Hindlimb muscle (tissue), 1 donor: ENCODE measurements at regions not wholly inside any gene's neighbourhood (a gene's known extent, or its start where the extent isn't known, plus 50 kb on each side); places are given as distances from the start of the nearest gene placed in this dataset.

Experiments used
- DNase-seq: peaks from one replicate; pipeline ENCODE4 v3.0.0-alpha.2; 2013

DNA sequence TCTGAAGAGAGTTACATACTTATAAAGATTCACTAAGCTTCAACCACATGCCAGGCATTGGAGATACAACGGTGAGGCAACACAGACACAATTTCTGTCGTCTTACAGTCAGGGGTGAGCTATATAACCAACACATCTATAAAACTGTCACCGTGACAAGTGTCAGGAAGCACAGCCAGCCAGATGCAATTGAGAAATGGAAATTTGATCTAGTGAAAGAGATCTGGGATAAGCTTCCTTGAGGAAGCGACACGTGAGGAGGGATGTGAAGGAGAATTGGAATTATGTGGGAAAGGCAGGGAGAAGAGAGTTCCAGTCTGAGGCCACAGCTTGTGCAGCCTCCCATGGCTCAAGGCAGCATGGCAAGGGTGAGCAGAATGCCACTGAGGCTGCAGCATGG, 50.9 kb upstream of the ZNF354B start:
- DNase-seq = no peak

- DNase-seq = no peak
Measured at GRCh38 chr5:178801021-178801420, 58.7 kb upstream of the ZNF354B start.

DNA sequence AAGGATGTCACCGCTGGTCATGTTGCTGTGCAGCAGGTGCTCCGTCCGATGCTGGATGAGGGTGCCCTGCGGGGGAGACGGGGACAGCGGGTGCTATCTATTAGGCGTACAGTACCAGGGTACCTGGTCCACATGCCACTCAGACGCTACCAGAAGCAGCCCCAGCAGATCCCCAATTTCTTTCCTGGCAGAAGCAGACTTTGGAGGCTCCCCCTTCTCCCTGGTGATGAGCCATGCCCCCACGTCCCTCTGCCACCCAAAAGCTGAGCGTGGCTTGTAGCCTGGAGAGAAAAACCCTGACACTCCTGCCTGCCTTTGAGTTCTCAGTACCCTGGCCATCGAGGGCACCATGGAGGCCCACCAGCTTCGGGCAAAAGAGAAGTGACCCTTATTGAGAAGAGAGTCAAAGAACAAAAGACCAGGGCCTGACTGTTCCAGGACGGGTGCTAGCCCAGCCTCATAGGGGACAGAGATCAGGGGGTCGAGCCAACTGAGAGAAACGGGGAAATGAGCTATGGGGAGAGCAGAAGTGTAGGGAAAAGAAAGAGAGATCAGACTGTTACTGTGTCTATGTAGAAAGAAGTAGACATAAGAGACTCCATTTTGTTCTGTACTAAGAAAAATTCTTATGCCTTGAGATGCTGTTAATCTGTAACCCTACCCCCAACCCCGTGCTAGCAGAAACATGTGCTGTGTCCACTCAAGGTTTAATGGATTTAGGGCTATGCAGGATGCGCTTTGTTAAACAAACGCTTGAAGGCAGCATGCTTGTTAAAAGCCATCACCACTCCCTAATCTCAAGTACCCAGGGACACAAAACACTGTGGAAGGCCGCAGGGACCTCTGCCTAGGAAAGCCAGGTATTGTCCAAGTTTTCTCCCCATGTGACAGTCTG, 62.0 kb upstream of the ZNF354B start:
- DNase-seq = no peak

- DNase-seq = no peak
Measured at GRCh38 chr5:178797101-178797521, 62.6 kb upstream of the ZNF354B start.

GRCh38 chr5:178796165-178796945, 63.4 kb upstream of the ZNF354B start:
- DNase-seq = no peak

DNA sequence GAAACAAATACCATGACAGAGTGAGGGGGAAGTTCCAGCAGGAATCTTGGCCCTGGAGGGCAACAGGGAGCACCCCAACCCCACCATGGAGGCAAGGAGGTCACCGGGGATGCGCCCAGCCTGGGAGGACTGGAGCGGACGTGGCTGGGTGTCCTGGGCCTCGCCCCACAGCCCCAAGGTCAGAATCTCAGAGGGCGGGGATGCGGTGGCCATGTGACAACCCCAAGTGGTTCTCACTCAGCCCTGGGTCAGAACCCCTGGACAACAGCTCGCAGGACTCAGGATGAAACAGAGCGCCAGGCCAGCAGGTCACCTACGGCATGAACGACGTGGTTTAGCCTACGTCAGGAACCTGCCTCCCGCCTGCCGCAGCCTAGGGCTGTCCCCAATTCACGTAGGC, 64.0 kb upstream of the ZNF354A start:
- DNase-seq = no peak

DNA sequence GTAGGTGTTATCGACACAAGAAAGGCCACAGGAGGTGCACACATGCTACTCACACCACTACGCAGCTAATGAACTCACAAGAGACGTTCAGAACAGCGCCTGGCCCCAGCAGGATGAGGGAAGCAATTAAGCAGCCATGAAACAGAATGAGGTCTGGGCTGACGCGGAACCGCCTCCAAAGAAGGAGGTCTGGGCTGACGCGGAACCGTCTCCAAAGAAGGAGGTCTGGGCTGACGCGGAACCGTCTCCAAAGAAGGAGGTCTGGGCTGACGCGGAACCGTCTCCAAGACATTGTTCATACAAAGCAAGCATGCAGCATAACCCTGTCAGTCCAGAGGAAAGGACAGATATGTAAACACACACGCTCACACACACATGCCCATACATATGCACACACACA, 63.2 kb upstream of the ZNF354A start:
- no peak for DNase-seq

- DNase-seq = peak; percentile 8
Measured at GRCh38 chr5:178793151-178793550, 62.7 kb upstream of the ZNF354A start.

DNA sequence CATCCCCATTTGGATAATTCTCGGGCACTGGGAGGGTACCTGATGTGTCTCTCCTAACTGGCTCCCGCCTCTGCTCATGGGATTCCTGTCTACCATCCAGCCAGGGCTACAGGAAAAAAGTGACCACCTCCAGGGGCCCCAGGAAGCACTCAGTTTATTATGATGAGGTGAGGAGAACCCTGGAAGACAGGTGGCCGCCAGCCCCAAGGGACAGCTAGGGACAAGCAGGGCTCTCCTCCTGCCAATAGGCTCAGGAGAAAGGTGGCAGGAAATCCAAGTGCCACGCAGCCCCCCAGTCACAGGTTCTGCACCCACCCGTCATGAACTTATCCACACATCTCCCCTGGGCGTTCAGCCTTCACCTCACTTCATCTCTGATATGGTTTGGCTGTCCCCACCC, 61.5 kb upstream of the ZNF354A start:
- DNase-seq = no peak

DNA sequence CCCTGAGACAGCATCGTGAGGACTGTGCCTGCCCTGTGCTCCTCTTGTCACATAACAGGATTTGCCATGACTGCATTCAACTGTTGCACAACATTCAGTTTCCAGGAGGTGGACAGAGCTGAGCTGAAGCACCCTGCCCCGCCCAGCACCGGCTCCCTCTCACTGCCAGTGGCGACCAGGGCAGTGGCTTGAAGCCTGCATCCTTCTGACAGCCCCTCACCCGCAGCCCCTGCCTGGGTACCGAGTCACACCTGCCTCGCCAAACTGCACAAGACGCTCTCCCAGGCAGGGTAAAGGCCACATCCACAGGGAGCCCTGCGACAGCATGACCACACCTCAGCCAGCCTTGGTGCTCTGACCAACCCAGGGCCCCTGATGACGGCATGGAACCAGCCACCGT, 59.9 kb upstream of the ZNF354A start:
- no peak for DNase-seq

DNA sequence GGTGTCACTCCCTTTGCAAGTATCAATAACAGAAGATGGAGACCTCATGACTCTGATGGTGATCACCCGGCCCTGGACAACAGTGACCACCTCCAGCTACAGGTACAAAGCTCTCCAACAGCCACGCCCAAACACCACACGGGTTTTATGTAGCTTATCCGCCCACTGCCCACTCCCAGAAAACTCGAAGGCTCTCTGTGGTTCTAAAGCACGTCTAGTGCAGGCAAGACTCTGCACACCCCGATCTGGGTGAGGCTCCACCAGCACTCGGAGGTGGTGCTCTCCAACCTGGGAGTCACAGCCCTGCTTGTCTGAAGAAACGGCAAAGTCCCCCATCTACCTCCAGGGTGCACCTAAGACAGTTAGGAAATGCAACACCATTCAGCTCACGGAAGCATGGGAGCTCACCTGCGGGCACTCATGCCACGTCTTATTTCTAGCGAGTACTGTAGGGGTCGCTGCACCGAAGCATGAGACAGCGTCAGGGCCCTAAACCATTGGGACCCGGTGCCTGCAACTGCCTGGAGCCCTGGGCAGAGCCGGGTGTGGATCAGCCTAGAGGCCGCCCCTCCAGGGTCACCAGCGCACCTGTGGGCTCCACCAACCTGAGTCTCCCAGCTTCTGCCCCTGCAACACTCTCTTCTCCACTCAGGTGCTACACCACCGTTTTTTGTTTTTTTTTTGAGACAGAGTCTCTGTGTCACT, 58.1 kb upstream of the ZNF354A start:
- DNase-seq = no peak

DNA sequence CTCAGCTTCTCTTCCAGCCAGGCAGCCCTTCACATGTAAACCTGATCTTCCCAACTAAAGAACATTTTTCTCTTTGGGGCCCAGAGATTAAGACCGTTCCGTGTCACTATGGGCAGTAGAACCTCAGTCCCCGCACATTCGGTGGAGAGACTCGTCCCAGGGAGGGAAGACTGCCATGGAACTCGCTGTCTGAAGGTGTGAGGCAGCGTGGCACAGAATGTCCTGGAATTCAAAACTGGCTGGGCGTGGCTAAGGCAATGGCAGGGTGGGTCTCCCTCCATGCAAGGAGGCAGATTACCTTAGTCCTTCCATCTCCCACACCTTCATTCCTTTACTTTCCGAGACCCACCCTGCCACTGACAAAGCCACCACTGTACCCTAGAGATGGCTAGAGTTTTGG, 57.4 kb upstream of the ZNF354A start:
- DNase-seq = no peak

GRCh38 chr5:178786859-178787499, 56.5 kb upstream of the ZNF354A start:
- no peak for DNase-seq

DNA sequence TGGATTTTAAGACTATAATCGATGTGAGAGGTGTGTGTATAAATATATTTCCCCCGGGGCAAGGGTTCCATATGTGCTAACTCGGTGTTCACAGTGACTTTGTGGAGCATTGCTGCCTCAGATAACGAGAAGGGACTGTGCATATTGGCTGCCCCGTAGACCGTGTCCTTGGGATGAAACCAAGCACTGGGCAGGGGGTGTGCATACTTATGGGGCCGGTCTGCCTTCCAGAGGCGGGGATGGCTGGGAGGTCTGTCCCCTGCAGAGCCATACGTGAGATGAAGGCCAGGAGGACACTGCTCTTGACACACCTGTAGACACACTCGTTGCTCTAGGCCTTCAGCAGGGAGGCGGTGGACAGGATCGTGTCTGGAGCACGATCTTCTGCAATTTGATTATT, 56.0 kb upstream of the ZNF354A start:
- DNase-seq = no peak

DNA sequence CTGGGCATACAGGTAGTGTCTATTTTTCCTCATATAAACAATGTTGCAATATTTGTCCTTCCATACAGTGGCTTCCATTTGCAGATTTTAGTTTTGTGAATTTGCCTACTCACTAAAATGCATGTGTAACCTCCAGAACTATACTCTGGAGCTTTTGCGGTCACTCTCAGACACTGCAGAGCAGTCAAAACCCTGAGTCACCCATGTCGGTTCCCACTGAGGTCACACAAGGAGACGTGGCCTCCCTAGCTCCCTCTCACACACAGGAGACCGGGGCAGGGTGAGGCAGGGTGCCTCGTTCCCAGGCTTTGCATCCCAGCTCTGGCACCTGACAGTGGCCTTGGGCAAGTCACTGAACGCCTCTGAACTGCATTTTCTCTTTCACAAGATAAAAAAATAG, 55.5 kb upstream of the ZNF354A start:
- DNase-seq = no peak

GRCh38 chr5:178784391-178784790, 53.9 kb upstream of the ZNF354A start:
- DNase-seq = no peak

GRCh38 chr5:178781936-178782335, 51.5 kb upstream of the ZNF354A start:
- DNase-seq = no peak

- DNase-seq = no peak
Measured at GRCh38 chr5:178780581-178781498, 50.4 kb upstream of the ZNF354A start.
